Keratinocyte (primary cell): ENCODE measurements at regions not wholly inside any gene's neighbourhood (a gene's known extent, or its start where the extent isn't known, plus 50 kb on each side); places are given as distances from the start of the nearest gene placed in this dataset.

Experiments
- DNase-seq: peaks from one replicate; pipeline ENCODE4 v3.0.0-alpha.2; 2011; ENCODE audit warnings: low read depth, missing footprints, low spot score
- FAIRE-seq: peaks from 2 replicates; lab custom pipeline; 2011; peaks lifted over from hg19 to GRCh38; lab: Jason Lieb, UNC
- H2AFZ ChIP-seq: 2 replicates; pipeline ENCODE4 v1.6.0; 2012; ENCODE audit warnings: low read length, control low read depth, inconsistent platforms; ENCODE audit not compliant: control insufficient read depth
- H3K27ac ChIP-seq: 2 replicates; pipeline ENCODE4 v1.5.1; 2011; ENCODE audit warnings: low read length; ENCODE audit not compliant: control insufficient read depth, insufficient read depth
- H3K27me3 ChIP-seq: 3 replicates; pipeline ENCODE4 v1.6.0; 2011; ENCODE audit warnings: low read length; ENCODE audit not compliant: control insufficient read depth, insufficient read depth; ENCODE audit errors: extremely low read depth
- H3K36me3 ChIP-seq, 2 experiments: 2 replicates in 1 of 2; 3 replicates in 1 of 2; pipeline ENCODE4 v1.5.1; 2011; ENCODE audit warnings: low read length in 2 of 2, mild to moderate bottlenecking in 1 of 2; ENCODE audit not compliant: control insufficient read depth in 2 of 2, insufficient read depth in 2 of 2; ENCODE audit errors: extremely low read depth in 1 of 2
- H3K4me1 ChIP-seq: 3 replicates; pipeline ENCODE4 v1.5.1; 2011; ENCODE audit warnings: low read length; ENCODE audit not compliant: control insufficient read depth, insufficient read depth; ENCODE audit errors: extremely low read depth
- H3K4me2 ChIP-seq: 3 replicates; pipeline ENCODE4 v1.6.0; 2011; ENCODE audit warnings: low read depth, low read length; ENCODE audit not compliant: control insufficient read depth, insufficient read depth; ENCODE audit errors: extremely low read depth
- H3K4me3 ChIP-seq, 3 experiments: fragments of 200-600 bp in 1 of 3; sonication (generic) in 1 of 3; 2 replicates in 2 of 3; 3 replicates in 1 of 3; pipeline ENCODE4 v1.5.1; 2011 to 2016; ENCODE audit warnings: low read length in 3 of 3, mild to moderate bottlenecking in 3 of 3, control low read depth in 2 of 3, inconsistent platforms in 1 of 3, low read depth in 1 of 3, mixed read lengths in 1 of 3, mixed run types in 1 of 3, moderate library complexity in 1 of 3; ENCODE audit not compliant: control insufficient read depth in 2 of 3, insufficient read depth in 2 of 3; ENCODE audit errors: extremely low read depth in 1 of 3
- H3K79me2 ChIP-seq: 2 replicates; pipeline ENCODE4 v1.6.0; 2012; ENCODE audit warnings: low read length; ENCODE audit not compliant: control insufficient read depth, insufficient read depth
- H3K9ac ChIP-seq: 3 replicates; pipeline ENCODE4 v1.6.0; 2011; ENCODE audit warnings: low read length; ENCODE audit not compliant: control insufficient read depth, insufficient read depth; ENCODE audit errors: extremely low read depth
- H3K9me1 ChIP-seq: 3 replicates; pipeline ENCODE4 v1.6.0; 2011; ENCODE audit warnings: low read length; ENCODE audit not compliant: control insufficient read depth, insufficient read depth; ENCODE audit errors: extremely low read depth
- H3K9me3 ChIP-seq: 2 replicates; pipeline ENCODE4 v1.5.1; 2012; ENCODE audit warnings: low read depth, low read length; ENCODE audit not compliant: control insufficient read depth
- H4K20me1 ChIP-seq: 3 replicates; pipeline ENCODE4 v1.6.0; 2011; ENCODE audit warnings: low read length; ENCODE audit not compliant: control insufficient read depth, insufficient read depth; ENCODE audit errors: extremely low read depth
- CTCF ChIP-seq, 3 experiments: IDR thresholded peaks in 1 of 3; conservative IDR thresholded peaks in 1 of 3; optimal IDR thresholded peaks in 1 of 3; 2 replicates in 2 of 3; 3 replicates in 1 of 3; pipeline versions ENCODE3 to v1.5.1; 2011; ENCODE audit warnings: low read length in 3 of 3, mild to moderate bottlenecking in 3 of 3, moderate library complexity in 2 of 3, control low read depth in 1 of 3, inconsistent platforms in 1 of 3; ENCODE audit not compliant: insufficient read depth in 2 of 3; ENCODE audit errors: extremely low read depth in 1 of 3
- EZH2 ChIP-seq: IDR thresholded peaks from one replicate; pipeline ENCODE4 v1.6.1; 2012; ENCODE audit warnings: inconsistent platforms, mild to moderate bottlenecking, low read length, moderate library complexity
- dilution Hi-C: fragments of 300-500 bp; cut with MboI; formaldehyde crosslinking; loops from one replicate; pipeline ENCODE4 v1.7.0; 2020; ENCODE audit warnings: low sequenced_read_pairs; ENCODE audit not compliant: extremely low pct_ligation_motif_present

- Histone ChIP-seq H2AFZ (no peak overlapping the region), H3K9me1 (no peaks in the 10 kb centered on the region), H3K4me1 (no peaks in the 10 kb centered on the region), H4K20me1 (no peaks in the 10 kb centered on the region), H3K27ac (no peak overlapping the region), H3K4me2 (no peak overlapping the region), H3K9ac (no peak overlapping the region), H3K4me3 (no peak overlapping the region), H3K9me3 (no peaks in the 10 kb centered on the region), H3K79me2 (no peaks in the 10 kb centered on the region), H3K27me3 (no peaks in the 10 kb centered on the region), H3K36me3 (no peaks in the 10 kb centered on the region)
- TF ChIP-seq CTCF (optimal IDR thresholded peaks at IDR 0.05 in 1 of 3, IDR thresholded peaks at IDR 0.05 in 1 of 3, conservative IDR thresholded peaks at IDR 0.05 in 1 of 3; ENCODE audit: extremely low read depth in 1 of 3, insufficient read depth in 2 of 3, low read length in 3 of 3) (no peak), EZH2 (no peak)
- dilution Hi-C loops = no loop called here
- no peak for DNase-seq
- no peak for FAIRE-seq
These were observed 298.4 kb downstream of the DEPDC1B start for GRCh38 chr5:60401526-60401925.

- Histone ChIP-seq H3K9me1 (no peaks in the 10 kb centered on the region), H3K27ac (no peak overlapping the region), H3K27me3 (peaks cover 4% of the 10 kb centered on the region), H3K4me2 (no peak overlapping the region), H3K4me3 (no peak overlapping the region), H3K36me3 (no peaks in the 10 kb centered on the region), H3K4me1 (no peaks in the 10 kb centered on the region), H4K20me1 (no peaks in the 10 kb centered on the region), H3K9ac (no peak overlapping the region), H3K79me2 (no peaks in the 10 kb centered on the region), H3K9me3 (no peaks in the 10 kb centered on the region), H2AFZ (no peak overlapping the region)
- FAIRE-seq (no peak), DNase-seq (no peak)
- no peak for TF ChIP-seq EZH2
- TF ChIP-seq CTCF (optimal IDR thresholded peaks at IDR 0.05 in 1 of 3, IDR thresholded peaks at IDR 0.05 in 1 of 3, conservative IDR thresholded peaks at IDR 0.05 in 1 of 3; ENCODE audit: extremely low read depth in 1 of 3, insufficient read depth in 2 of 3, low read length in 3 of 3) = no peak
- dilution Hi-C loops = no loop called here
These were observed 300.5 kb downstream of the DEPDC1B start for GRCh38 chr5:60399507-60399906.
